Keratinocyte (primary cell): ENCODE measurements at regions not wholly inside any gene's neighbourhood (a gene's known extent, or its start where the extent isn't known, plus 50 kb on each side); places are given as distances from the start of the nearest gene placed in this dataset.

ENCODE experiments used
- DNase-seq: peaks from one replicate; pipeline ENCODE4 v3.0.0-alpha.2; 2011; ENCODE audit warnings: low read depth, missing footprints, low spot score
- FAIRE-seq: peaks from 2 replicates; lab custom pipeline; 2011; peaks lifted over from hg19 to GRCh38; lab: Jason Lieb, UNC
- H2AFZ ChIP-seq: 2 replicates; pipeline ENCODE4 v1.6.0; 2012; ENCODE audit warnings: low read length, control low read depth, inconsistent platforms; ENCODE audit not compliant: control insufficient read depth
- H3K27ac ChIP-seq: 2 replicates; pipeline ENCODE4 v1.5.1; 2011; ENCODE audit warnings: low read length; ENCODE audit not compliant: control insufficient read depth, insufficient read depth
- H3K27me3 ChIP-seq: 3 replicates; pipeline ENCODE4 v1.6.0; 2011; ENCODE audit warnings: low read length; ENCODE audit not compliant: control insufficient read depth, insufficient read depth; ENCODE audit errors: extremely low read depth
- H3K36me3 ChIP-seq, 2 experiments: 2 replicates in 1 of 2; 3 replicates in 1 of 2; pipeline ENCODE4 v1.5.1; 2011; ENCODE audit warnings: low read length in 2 of 2, mild to moderate bottlenecking in 1 of 2; ENCODE audit not compliant: control insufficient read depth in 2 of 2, insufficient read depth in 2 of 2; ENCODE audit errors: extremely low read depth in 1 of 2
- H3K4me1 ChIP-seq: 3 replicates; pipeline ENCODE4 v1.5.1; 2011; ENCODE audit warnings: low read length; ENCODE audit not compliant: control insufficient read depth, insufficient read depth; ENCODE audit errors: extremely low read depth
- H3K4me2 ChIP-seq: 3 replicates; pipeline ENCODE4 v1.6.0; 2011; ENCODE audit warnings: low read depth, low read length; ENCODE audit not compliant: control insufficient read depth, insufficient read depth; ENCODE audit errors: extremely low read depth
- H3K4me3 ChIP-seq, 3 experiments: fragments of 200-600 bp in 1 of 3; sonication (generic) in 1 of 3; 2 replicates in 2 of 3; 3 replicates in 1 of 3; pipeline ENCODE4 v1.5.1; 2011 to 2016; ENCODE audit warnings: low read length in 3 of 3, mild to moderate bottlenecking in 3 of 3, control low read depth in 2 of 3, inconsistent platforms in 1 of 3, low read depth in 1 of 3, mixed read lengths in 1 of 3, mixed run types in 1 of 3, moderate library complexity in 1 of 3; ENCODE audit not compliant: control insufficient read depth in 2 of 3, insufficient read depth in 2 of 3; ENCODE audit errors: extremely low read depth in 1 of 3
- H3K79me2 ChIP-seq: 2 replicates; pipeline ENCODE4 v1.6.0; 2012; ENCODE audit warnings: low read length; ENCODE audit not compliant: control insufficient read depth, insufficient read depth
- H3K9ac ChIP-seq: 3 replicates; pipeline ENCODE4 v1.6.0; 2011; ENCODE audit warnings: low read length; ENCODE audit not compliant: control insufficient read depth, insufficient read depth; ENCODE audit errors: extremely low read depth
- H3K9me1 ChIP-seq: 3 replicates; pipeline ENCODE4 v1.6.0; 2011; ENCODE audit warnings: low read length; ENCODE audit not compliant: control insufficient read depth, insufficient read depth; ENCODE audit errors: extremely low read depth
- H3K9me3 ChIP-seq: 2 replicates; pipeline ENCODE4 v1.5.1; 2012; ENCODE audit warnings: low read depth, low read length; ENCODE audit not compliant: control insufficient read depth
- H4K20me1 ChIP-seq: 3 replicates; pipeline ENCODE4 v1.6.0; 2011; ENCODE audit warnings: low read length; ENCODE audit not compliant: control insufficient read depth, insufficient read depth; ENCODE audit errors: extremely low read depth
- CTCF ChIP-seq, 3 experiments: IDR thresholded peaks in 1 of 3; conservative IDR thresholded peaks in 1 of 3; optimal IDR thresholded peaks in 1 of 3; 2 replicates in 2 of 3; 3 replicates in 1 of 3; pipeline versions ENCODE3 to v1.5.1; 2011; ENCODE audit warnings: low read length in 3 of 3, mild to moderate bottlenecking in 3 of 3, moderate library complexity in 2 of 3, control low read depth in 1 of 3, inconsistent platforms in 1 of 3; ENCODE audit not compliant: insufficient read depth in 2 of 3; ENCODE audit errors: extremely low read depth in 1 of 3
- EZH2 ChIP-seq: IDR thresholded peaks from one replicate; pipeline ENCODE4 v1.6.1; 2012; ENCODE audit warnings: inconsistent platforms, mild to moderate bottlenecking, low read length, moderate library complexity
- dilution Hi-C: fragments of 300-500 bp; cut with MboI; formaldehyde crosslinking; loops from one replicate; pipeline ENCODE4 v1.7.0; 2020; ENCODE audit warnings: low sequenced_read_pairs; ENCODE audit not compliant: extremely low pct_ligation_motif_present

- Histone ChIP-seq H3K9me3 (no peaks in the 10 kb centered on the region), H3K9me1 (no peaks in the 10 kb centered on the region), H3K36me3 (no peaks in the 10 kb centered on the region), H3K27ac (no peak overlapping the region), H3K4me2 (no peak overlapping the region), H3K27me3 (no peaks in the 10 kb centered on the region), H3K4me3 (no peak overlapping the region), H2AFZ (no peak overlapping the region), H3K9ac (no peak overlapping the region), H3K79me2 (no peaks in the 10 kb centered on the region), H4K20me1 (no peaks in the 10 kb centered on the region), H3K4me1 (no peaks in the 10 kb centered on the region)
- dilution Hi-C loops: no loop called here
- TF ChIP-seq EZH2 (no peak), CTCF (optimal IDR thresholded peaks at IDR 0.05 in 1 of 3, IDR thresholded peaks at IDR 0.05 in 1 of 3, conservative IDR thresholded peaks at IDR 0.05 in 1 of 3; ENCODE audit: extremely low read depth in 1 of 3, insufficient read depth in 2 of 3, low read length in 3 of 3) (no peak)
- FAIRE-seq (no peak), DNase-seq (no peak)
Observed at GRCh38 chr3:164377466-164377865, 700.8 kb downstream of the SI start.

GRCh38 chr3:164375995-164376394 is 702.3 kb downstream of the SI start:
- dilution Hi-C loops: no loop called here
- Histone ChIP-seq H3K4me3 (no peak overlapping the region), H4K20me1 (no peaks in the 10 kb centered on the region), H3K27ac (no peak overlapping the region), H3K36me3 (no peaks in the 10 kb centered on the region), H3K4me2 (no peak overlapping the region), H3K4me1 (no peaks in the 10 kb centered on the region), H3K9ac (no peak overlapping the region), H3K27me3 (no peaks in the 10 kb centered on the region), H3K9me1 (no peaks in the 10 kb centered on the region), H3K79me2 (no peaks in the 10 kb centered on the region), H2AFZ (no peak overlapping the region), H3K9me3 (no peaks in the 10 kb centered on the region)
- FAIRE-seq (no peak), DNase-seq (no peak)
- TF ChIP-seq EZH2 (no peak), CTCF (optimal IDR thresholded peaks at IDR 0.05 in 1 of 3, IDR thresholded peaks at IDR 0.05 in 1 of 3, conservative IDR thresholded peaks at IDR 0.05 in 1 of 3; ENCODE audit: extremely low read depth in 1 of 3, insufficient read depth in 2 of 3, low read length in 3 of 3) (no peak)
